Stimulated activated naive CD8-positive, alpha-beta T cell treated with anti-CD3 and anti-CD28 coated beads, Interleukin-15, Interleukin-2, amounts not matched to agents 100 ng/mL and 50 ng/mL, for 24 hours (primary cell): ENCODE measurements at regions not wholly inside any gene's neighbourhood (a gene's known extent, or its start where the extent isn't known, plus 50 kb on each side); places are given as distances from the start of the nearest gene placed in this dataset.

Experiments used
- H3K27ac Mint-ChIP-seq: one replicate; pipeline ENCODE4 v1.8.0; 2021; ENCODE audit warnings: mild to moderate bottlenecking, mixed read lengths
- H3K27me3 Mint-ChIP-seq: one replicate; pipeline ENCODE4 v1.8.0; 2021; ENCODE audit warnings: mixed read lengths
- H3K36me3 Mint-ChIP-seq: one replicate; pipeline ENCODE4 v1.8.0; 2021; ENCODE audit warnings: low read depth, mixed read lengths
- H3K4me1 Mint-ChIP-seq: one replicate; pipeline ENCODE4 v1.8.0; 2021; ENCODE audit warnings: low read depth, mixed read lengths
- H3K4me3 Mint-ChIP-seq: one replicate; pipeline ENCODE4 v1.8.0; 2021; ENCODE audit warnings: mild to moderate bottlenecking, mixed read lengths
- H3K9me3 Mint-ChIP-seq: one replicate; pipeline ENCODE4 v1.8.0; 2021; ENCODE audit warnings: mixed read lengths

DNA sequence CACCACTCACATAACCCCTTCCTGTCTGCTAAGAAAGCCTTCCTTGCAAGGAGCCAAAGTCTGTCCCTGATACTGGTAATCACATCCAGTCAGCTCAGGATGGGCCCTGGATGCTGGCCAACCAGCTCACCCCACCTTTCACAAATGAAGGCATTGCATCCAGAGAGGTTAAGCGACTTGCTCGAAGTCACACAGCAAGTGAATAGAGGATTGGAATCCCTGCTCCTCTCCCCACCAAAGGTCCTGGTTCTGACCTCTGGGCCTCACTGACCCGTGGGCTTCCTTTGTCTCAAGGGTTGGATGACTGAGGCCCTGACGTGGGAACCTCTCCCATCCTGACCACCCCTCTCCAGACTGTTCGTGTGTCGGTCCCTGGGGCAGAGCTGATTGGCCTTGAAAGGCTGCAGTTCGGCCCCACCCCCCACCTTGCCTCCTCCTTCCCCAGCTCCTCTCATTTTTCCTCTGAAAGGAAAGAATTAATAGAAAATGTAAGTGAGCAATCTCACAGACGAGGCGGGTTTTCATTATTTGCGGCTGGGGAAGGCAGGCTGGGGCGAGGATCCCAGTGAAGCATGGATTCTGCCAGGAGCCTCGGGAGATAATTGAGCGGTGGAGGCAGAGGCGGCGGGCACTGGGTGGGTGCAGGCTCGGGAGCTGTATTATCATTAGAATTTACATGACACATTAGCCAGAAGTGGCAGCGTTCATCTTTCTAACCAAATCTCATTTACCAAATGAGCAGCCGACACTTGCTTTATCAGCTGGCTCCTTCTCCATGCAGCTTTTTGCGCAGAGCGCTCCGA is 101.5 kb upstream of the CSF3R start:
- H3K27me3 Mint-ChIP-seq, result peaks cover 31% of the 10 kb centered on the region
- H3K4me3 Mint-ChIP-seq, result no peak overlapping the region
- H3K27ac Mint-ChIP-seq, result no peak overlapping the region
- H3K9me3 Mint-ChIP-seq, result no peaks in the 10 kb centered on the region
- H3K36me3 Mint-ChIP-seq, result no peaks in the 10 kb centered on the region
- no peaks in the 10 kb centered on the region for H3K4me1 Mint-ChIP-seq

DNA sequence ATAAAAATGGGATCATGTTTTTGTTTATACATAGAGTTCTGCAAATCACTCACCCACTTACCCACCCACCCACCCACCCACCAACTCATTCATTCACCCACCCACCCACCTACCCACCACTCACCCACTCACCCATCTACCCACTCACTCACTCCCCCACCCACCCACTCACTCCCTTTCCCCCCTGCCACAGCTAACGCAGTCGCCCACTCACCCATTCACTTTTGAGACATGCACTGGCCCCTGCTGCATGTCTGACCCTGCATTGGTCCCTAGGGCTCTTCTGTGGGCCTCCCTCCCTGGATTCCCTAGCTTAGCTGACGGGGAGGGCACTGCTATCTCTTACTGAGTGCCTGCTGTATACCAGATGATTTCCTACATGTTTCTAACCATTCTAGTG is 100.4 kb upstream of the CSF3R start:
- no peak overlapping the region for H3K27ac Mint-ChIP-seq
- no peaks in the 10 kb centered on the region for H3K4me1 Mint-ChIP-seq
- no peaks in the 10 kb centered on the region for H3K36me3 Mint-ChIP-seq
- peaks cover 31% of the 10 kb centered on the region for H3K27me3 Mint-ChIP-seq
- H3K4me3 Mint-ChIP-seq, result no peak overlapping the region
- no peaks in the 10 kb centered on the region for H3K9me3 Mint-ChIP-seq

DNA sequence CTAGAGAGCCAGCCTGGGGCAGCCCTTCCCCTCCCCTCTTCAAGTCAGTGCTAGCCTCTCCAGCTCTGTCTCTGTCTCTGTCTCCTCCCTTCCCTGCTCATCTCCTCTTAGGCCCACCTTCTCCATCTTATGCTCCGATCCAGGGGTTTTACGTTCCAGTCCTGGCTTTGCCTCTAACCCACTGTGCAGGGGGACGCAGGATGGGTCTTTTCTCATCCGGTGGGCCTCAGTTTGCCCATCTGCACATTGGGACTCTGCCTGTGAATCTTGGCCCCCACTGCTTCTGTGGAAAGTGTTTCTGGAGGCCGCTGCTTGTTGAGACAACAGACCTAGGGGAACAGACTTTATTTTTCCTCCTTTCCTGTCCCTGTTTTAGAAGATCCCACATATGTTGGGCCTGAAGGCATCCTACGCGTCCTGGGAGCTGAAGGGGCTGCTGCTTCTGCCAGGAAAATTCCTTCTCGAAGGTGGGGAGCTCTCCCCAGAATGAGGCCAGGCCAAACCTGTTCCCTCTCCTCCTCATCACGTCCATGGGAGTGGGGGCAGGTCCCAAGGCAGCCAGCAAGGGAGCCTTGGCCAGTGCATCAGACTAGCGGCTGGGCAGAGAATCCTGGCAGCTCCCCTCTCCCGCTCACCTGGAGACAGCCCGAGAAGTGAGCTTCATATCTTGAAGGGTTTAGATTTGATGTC is 99.5 kb upstream of the CSF3R start:
- H3K27me3 Mint-ChIP-seq, result peaks cover 24% of the 10 kb centered on the region
- no peaks in the 10 kb centered on the region for H3K4me1 Mint-ChIP-seq
- no peak overlapping the region for H3K4me3 Mint-ChIP-seq
- H3K27ac Mint-ChIP-seq, result no peak overlapping the region
- H3K9me3 Mint-ChIP-seq, result no peaks in the 10 kb centered on the region
- no peaks in the 10 kb centered on the region for H3K36me3 Mint-ChIP-seq

DNA sequence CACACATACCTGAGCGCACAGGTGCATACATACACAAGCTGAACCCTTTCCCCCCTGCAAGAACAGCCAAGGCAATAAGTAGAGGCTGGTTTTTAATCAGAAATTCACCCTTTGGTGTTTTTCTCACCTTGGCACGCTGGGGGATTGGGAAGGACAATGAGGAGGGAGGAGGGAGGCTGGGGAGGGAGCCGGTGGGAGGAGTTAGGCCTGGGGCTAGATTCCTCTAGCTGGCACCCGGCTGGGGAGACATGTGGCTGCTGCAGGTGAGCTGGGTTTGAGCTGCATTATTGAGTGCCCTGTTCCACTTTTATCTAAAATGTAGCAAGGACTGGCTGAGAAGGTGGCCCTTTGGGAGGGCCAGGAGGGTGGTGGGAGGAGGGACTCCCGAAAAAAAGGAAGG is 97.8 kb upstream of the CSF3R start:
- Mint-ChIP-seq H3K4me3 (no peak overlapping the region), H3K27ac (no peak overlapping the region), H3K36me3 (no peaks in the 10 kb centered on the region)

DNA sequence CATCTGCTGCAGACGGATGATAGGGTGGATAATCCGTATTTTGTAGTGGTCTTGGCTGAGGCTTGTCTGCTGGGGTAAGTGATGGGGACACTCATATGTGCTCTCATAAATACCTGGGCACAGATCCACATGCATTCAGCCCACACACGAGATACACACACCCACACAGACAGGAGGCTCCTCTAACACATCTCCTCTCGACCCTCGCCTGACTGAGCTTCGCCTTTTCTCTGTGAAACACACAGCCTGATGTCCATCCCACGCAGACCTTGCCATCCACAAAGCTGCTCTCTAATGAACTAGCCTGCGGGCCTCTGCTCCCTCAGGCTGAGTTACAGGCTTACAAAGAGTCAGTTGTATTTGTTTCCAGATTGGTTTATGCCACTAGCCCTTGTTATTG is 96.3 kb upstream of the CSF3R start:
- H3K27ac Mint-ChIP-seq, result no peak overlapping the region
- H3K36me3 Mint-ChIP-seq, result no peaks in the 10 kb centered on the region
- no peaks in the 10 kb centered on the region for H3K4me1 Mint-ChIP-seq
- peaks cover 19% of the 10 kb centered on the region for H3K27me3 Mint-ChIP-seq
- no peaks in the 10 kb centered on the region for H3K9me3 Mint-ChIP-seq
- no peak overlapping the region for H3K4me3 Mint-ChIP-seq

More for the DNA sequence above, 97.8 kb upstream of the CSF3R start:
- no peaks in the 10 kb centered on the region for H3K9me3 Mint-ChIP-seq
- H3K27me3 Mint-ChIP-seq, result peaks cover 13% of the 10 kb centered on the region
- H3K4me1 Mint-ChIP-seq, result no peaks in the 10 kb centered on the region

DNA sequence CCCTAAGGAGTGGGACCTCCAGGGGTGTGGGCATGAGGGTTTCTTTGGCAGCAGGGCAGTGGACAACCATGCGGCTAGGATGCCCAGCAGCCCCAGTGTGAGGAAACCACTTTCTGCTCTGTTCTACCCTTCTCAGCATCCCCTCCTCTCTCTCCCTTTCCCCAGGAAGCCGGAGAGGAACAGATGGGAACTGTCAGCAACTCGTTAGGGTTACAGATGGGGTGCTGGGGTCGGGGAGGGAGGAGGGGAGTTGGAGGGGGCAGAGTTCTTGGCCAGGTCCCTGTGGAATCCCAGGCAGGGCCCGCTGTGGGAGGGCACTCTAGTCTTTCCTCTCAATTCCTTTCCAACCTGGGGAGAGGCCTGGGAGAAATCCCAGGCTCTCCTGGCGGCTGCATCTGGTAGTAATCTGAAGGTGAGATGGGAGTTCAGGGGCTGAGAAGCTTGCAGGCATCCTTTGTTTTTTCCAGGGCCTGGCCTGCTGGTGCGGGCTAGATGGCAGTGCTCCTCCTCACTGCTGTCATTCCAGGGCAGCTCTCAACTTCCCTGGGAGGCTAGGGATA is 93.9 kb upstream of the CSF3R start:
- Mint-ChIP-seq H3K27ac (no peak overlapping the region), H3K9me3 (no peaks in the 10 kb centered on the region), H3K4me3 (no peak overlapping the region), H3K4me1 (no peaks in the 10 kb centered on the region), H3K36me3 (no peaks in the 10 kb centered on the region), H3K27me3 (peaks cover 24% of the 10 kb centered on the region)

DNA sequence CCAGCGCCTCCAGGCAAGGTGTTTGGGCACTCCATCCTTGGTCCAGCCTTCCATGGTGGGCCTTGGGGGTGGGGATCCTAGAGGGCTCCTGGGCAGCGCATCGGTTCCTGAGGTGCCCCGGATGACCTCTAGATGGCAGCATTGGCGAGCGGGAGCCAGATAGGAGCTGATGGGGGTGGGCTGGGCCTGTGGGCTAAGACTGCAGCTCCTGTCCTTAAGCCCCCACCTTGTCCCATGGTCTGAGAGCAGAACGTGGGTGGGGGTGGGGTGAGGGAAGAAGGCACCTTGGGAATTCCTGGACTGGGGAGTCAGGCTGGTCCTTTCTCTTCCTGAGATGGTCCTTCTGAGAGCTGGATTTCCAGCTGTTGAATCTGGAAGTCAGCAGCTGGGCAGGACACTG is 93.4 kb upstream of the CSF3R start:
- Mint-ChIP-seq H3K4me1 (no peaks in the 10 kb centered on the region), H3K27ac (no peak overlapping the region), H3K4me3 (no peak overlapping the region), H3K36me3 (no peaks in the 10 kb centered on the region), H3K27me3 (peaks cover 24% of the 10 kb centered on the region), H3K9me3 (no peaks in the 10 kb centered on the region)

DNA sequence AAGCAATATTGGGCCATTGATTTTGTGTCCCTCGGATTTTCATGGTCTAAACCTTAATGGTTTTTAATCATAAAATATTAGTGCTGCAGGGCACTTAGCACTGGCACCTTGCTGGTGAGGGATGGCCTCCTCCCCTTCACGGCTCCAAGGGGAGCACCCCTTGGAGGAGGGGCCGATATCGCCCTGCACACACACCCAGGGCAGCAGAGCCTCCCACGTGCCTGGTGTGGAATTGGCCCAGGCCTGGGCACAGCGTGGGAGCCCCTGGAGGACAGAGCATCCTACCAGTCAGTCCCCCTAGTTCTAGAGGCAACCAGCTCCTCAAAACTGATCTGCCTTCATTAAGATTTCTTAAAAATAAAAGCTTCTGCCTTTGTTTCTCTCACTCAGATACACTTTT is 90.7 kb upstream of the CSF3R start:
- Mint-ChIP-seq H3K36me3 (no peaks in the 10 kb centered on the region), H3K27ac (no peak overlapping the region), H3K9me3 (no peaks in the 10 kb centered on the region), H3K27me3 (peaks cover 24% of the 10 kb centered on the region), H3K4me3 (no peak overlapping the region), H3K4me1 (no peaks in the 10 kb centered on the region)

DNA sequence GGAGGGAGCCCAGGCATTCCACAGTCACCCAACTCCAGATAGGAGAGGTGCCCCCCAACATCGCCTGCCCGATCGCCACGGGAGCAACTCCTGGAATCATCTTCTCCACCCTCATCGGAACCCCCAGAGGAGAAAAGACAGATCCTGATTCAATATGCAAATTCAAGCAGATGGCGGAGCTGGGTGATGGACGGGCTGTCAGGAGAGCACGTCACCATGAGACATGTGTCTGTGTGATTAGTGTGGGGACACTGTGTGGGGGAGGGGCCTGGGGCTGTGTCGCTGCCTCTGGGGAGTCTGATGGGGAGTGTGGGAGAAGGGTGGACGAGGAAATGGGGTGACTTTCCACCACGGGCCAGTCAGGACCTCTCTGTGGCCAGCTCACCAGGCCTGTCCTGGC is 90.2 kb upstream of the CSF3R start:
- H3K4me3 Mint-ChIP-seq, result no peak overlapping the region
- H3K27me3 Mint-ChIP-seq, result peaks cover 24% of the 10 kb centered on the region
- no peaks in the 10 kb centered on the region for H3K36me3 Mint-ChIP-seq
- H3K9me3 Mint-ChIP-seq, result no peaks in the 10 kb centered on the region
- no peaks in the 10 kb centered on the region for H3K4me1 Mint-ChIP-seq
- no peak overlapping the region for H3K27ac Mint-ChIP-seq

DNA sequence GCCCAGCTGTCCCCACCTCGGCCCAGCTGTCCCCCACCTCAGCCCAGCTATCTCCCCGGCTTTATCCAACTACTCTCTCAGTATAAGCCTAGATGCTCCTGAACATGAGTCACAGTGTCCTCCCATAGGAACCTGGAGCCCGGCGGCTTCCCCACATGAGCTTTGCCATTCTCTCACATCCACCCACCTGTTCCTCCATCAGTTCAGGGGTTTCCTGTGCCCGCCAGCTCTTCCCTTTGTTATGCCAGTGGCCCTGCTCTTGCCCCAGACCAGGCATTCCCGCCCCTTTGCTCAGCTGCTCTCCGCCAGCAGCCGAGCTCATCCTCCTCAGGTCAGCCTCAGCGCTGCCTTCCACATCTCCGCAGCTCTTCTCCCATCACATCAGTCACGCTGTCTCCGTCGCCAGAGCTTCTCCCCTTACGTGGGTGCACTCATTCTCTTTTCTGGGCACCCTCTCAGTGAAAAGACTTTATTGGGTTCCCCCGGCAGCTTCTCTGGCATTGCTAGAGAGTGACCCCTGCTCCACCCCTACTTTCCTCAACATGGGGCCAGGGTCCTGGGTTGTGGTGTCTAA is 89.5 kb upstream of the CSF3R start:
- no peaks in the 10 kb centered on the region for H3K9me3 Mint-ChIP-seq
- no peak overlapping the region for H3K4me3 Mint-ChIP-seq
- no peaks in the 10 kb centered on the region for H3K4me1 Mint-ChIP-seq
- no peak overlapping the region for H3K27ac Mint-ChIP-seq
- no peaks in the 10 kb centered on the region for H3K36me3 Mint-ChIP-seq
- H3K27me3 Mint-ChIP-seq, result peaks cover 24% of the 10 kb centered on the region

DNA sequence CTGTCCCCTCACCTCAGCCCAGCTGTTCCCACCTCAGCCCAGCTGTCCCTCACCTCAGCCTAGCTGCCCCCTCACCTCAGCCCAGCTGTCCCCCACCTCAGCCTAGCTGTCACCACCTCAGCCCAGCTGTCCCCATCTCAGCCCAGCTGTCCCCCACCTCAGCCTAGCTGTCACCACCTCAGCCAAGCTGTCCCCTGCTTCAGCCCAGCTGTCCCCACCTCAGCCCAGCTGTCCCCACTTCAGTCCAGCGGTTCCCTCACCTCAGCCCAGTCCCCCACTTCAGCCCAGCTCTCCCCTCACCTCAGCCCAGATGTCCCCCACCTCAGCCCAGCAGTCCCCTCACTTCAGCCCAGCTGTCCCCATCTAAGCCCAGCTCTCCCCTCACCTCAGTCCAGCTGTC is 88.4 kb upstream of the CSF3R start:
- no peak overlapping the region for H3K4me3 Mint-ChIP-seq

DNA sequence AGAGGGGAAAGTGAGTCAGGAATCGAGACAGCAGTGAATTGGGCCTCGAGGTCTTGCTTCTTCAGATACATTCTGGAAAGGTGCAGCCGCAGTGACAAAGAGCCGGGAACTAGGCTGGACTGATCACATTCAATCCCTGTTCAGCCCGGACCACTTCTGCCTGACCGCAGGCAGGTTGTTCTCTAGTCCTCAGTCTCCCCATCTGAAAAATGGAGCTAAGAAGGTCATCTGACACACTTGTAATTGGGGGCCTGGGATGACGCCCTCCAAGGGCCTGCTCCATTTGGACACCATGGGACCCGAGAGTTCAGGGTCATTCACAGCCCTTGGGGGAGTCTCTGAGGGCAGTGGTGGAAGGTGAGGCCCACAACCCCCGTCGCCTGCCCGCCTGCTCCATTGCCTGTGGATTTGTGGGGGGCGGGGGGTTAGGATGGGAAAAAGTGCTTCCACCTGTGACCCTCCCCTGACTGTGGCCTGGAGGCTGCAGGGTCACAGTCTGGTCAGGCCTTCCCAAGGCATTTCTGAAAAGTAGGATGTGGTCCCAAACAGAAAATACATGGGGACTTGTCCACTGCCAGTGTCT is 87.9 kb upstream of the CSF3R start:
- Mint-ChIP-seq H3K4me1 (no peaks in the 10 kb centered on the region), H3K9me3 (no peaks in the 10 kb centered on the region), H3K27me3 (peaks cover 22% of the 10 kb centered on the region), H3K36me3 (no peaks in the 10 kb centered on the region), H3K27ac (no peak overlapping the region), H3K4me3 (no peak overlapping the region)

More for the DNA sequence above, 88.4 kb upstream of the CSF3R start:
- Mint-ChIP-seq H3K9me3 (no peaks in the 10 kb centered on the region), H3K27ac (no peak overlapping the region), H3K4me1 (no peaks in the 10 kb centered on the region), H3K27me3 (peaks cover 24% of the 10 kb centered on the region), H3K36me3 (no peaks in the 10 kb centered on the region)

DNA sequence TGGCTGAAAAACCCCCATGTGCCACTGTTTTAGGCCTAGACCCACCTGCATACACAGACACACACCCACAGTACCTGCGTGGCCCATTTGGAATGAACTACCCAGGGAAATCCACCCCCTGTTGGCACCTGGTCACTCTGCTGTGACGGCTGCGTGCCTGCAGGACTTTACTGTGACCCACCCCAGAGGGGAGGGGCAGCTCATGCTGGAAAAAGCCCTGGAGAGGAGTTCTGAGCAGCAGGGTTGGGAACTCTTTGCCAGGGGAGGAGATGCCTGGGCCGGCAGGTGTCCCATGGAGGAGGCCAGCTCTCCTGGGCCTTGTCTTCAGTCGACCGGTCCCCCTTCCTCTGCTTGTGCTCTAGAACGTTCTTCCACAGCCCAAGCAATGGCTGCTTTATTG is 87.3 kb upstream of the CSF3R start:
- no peaks in the 10 kb centered on the region for H3K36me3 Mint-ChIP-seq
- H3K4me1 Mint-ChIP-seq, result no peaks in the 10 kb centered on the region
- H3K4me3 Mint-ChIP-seq, result no peak overlapping the region
- no peaks in the 10 kb centered on the region for H3K9me3 Mint-ChIP-seq
- H3K27me3 Mint-ChIP-seq, result peaks cover 19% of the 10 kb centered on the region
- H3K27ac Mint-ChIP-seq, result no peak overlapping the region

DNA sequence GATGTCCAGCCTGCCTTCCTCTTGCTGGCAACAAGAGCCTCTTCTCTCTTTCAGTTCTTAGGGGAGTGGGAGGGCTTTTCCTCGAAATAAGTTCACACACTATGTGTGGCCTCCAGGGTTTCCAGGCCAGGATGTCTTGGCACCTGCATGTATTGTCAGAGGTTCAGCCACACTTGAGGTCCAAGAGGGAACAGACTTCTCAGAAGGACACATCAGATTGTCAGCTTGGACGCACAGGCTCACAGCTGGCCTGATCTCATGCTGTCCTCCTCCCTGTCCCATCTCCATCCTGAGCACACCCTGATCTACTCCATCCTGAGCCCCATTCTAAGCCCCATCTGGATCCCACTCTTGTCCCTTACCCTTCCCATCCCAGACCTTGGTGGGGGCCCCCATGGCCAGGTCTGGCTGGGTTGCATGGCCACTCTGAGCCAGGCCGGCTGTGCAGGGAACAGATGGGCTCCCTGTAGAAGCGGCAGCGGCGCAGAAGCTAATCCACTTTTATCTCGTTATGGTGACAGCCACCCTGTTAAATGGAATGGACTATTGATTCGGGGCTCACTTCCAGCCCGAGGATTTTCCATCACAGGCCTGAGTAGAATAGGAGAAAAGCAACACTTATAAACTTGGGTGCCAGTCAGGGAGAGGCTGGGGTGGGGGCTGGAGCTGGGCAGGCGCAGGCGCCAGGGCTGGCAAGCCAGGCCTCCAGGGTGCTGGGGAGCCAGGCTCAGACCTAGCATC is 85.1 kb upstream of the CSF3R start:
- no peaks in the 10 kb centered on the region for H3K4me1 Mint-ChIP-seq
- no peak overlapping the region for H3K4me3 Mint-ChIP-seq
- no peaks in the 10 kb centered on the region for H3K36me3 Mint-ChIP-seq

More for the DNA sequence above, 85.1 kb upstream of the CSF3R start:
- no peaks in the 10 kb centered on the region for H3K9me3 Mint-ChIP-seq
- H3K27ac Mint-ChIP-seq, result no peak overlapping the region
- H3K27me3 Mint-ChIP-seq, result peaks cover 7% of the 10 kb centered on the region
